IPS-15b (cell line): ENCODE measurements at regions not wholly inside any gene's neighbourhood (a gene's known extent, or its start where the extent isn't known, plus 50 kb on each side); places are given as distances from the start of the nearest gene placed in this dataset.
"Not testable (repeated sequence)": the region's sequence is repeated elsewhere in the genome, so short reads cannot be mapped to it uniquely, and the experiment has no call there.

ENCODE experiments used
- H3K27me3 ChIP-seq: one replicate; pipeline ENCODE4 v1.6.1; 2013; ENCODE audit warnings: low read length; ENCODE audit not compliant: control insufficient read depth, insufficient read depth
- H3K36me3 ChIP-seq: one replicate; pipeline ENCODE4 v1.6.1; 2013; ENCODE audit warnings: low read length; ENCODE audit not compliant: control insufficient read depth, insufficient read depth
- H3K4me1 ChIP-seq: one replicate; pipeline ENCODE4 v1.6.1; 2013; ENCODE audit warnings: mild to moderate bottlenecking, low read length; ENCODE audit not compliant: control insufficient read depth, insufficient read depth
- H3K4me3 ChIP-seq: one replicate; pipeline ENCODE4 v1.5.1; 2013; ENCODE audit warnings: low read depth, low read length
- H3K9ac ChIP-seq: one replicate; pipeline ENCODE4 v1.6.1; 2013; ENCODE audit warnings: low read depth, mild to moderate bottlenecking, low read length
- H3K9me3 ChIP-seq: one replicate; pipeline ENCODE4 v1.6.1; 2013; ENCODE audit warnings: mild to moderate bottlenecking, low read length; ENCODE audit not compliant: control insufficient read depth, insufficient read depth

GRCh38 chr2:194455358-194455757, 1201.7 kb upstream of the SLC39A10 start:
- Histone ChIP-seq H3K27me3 (no peaks in the 10 kb centered on the region), H3K9ac (no peak overlapping the region), H3K4me3 (no peak overlapping the region), H3K36me3 (no peaks in the 10 kb centered on the region), H3K9me3 (no peaks in the 10 kb centered on the region), H3K4me1 (no peaks in the 10 kb centered on the region)

DNA sequence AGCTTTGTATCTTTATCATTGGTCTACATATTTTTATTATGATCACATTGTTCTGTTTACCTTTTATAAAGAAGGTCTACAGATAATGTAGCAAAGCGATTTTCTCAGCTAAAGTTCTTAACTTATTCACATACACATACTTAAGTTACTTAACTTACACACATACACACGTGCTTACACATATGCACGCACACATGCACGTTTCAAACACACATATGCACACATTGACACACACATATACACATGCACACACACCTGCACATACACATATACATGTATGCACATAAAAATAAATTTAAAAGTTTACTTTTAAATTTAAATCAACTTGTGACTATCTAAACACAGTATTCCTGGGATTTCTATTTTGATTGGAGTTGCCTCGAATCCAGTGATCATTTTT, 1204.5 kb upstream of the SLC39A10 start:
- Histone ChIP-seq H3K36me3 (no peaks in the 10 kb centered on the region), H3K9me3 (no peaks in the 10 kb centered on the region), H3K27me3 (no peaks in the 10 kb centered on the region), H3K9ac (no peak overlapping the region), H3K4me3 (no peak overlapping the region), H3K4me1 (no peaks in the 10 kb centered on the region)

GRCh38 chr2:194445226-194445625, 1211.8 kb upstream of the SLC39A10 start:
- H3K9me3 ChIP-seq, result no peaks in the 10 kb centered on the region
- no peak overlapping the region for H3K4me3 ChIP-seq
- no peaks in the 10 kb centered on the region for H3K27me3 ChIP-seq
- H3K4me1 ChIP-seq, result no peaks in the 10 kb centered on the region
- no peaks in the 10 kb centered on the region for H3K36me3 ChIP-seq
- no peak overlapping the region for H3K9ac ChIP-seq

DNA sequence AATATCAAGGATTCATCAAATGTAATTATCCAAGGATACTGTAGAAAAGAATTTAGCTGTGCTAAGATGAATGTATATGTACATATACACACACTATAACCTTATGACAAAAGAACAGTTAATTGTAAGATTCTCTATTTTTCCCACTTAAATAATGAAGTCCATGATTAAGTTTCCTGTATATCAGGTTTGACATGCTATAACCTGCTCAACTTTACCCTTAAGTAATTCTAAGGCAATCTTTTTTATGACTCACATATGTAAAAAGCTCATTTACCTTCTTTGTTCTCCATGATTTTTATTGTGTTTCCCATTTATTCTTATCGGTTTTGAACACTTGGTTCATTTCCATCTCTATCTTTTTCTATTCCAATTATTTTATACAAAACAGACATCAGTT, 1213.1 kb upstream of the SLC39A10 start:
- Histone ChIP-seq H3K9ac (no peak overlapping the region), H3K4me1 (no peaks in the 10 kb centered on the region), H3K4me3 (no peak overlapping the region), H3K27me3 (no peaks in the 10 kb centered on the region), H3K9me3 (no peaks in the 10 kb centered on the region), H3K36me3 (no peaks in the 10 kb centered on the region)

DNA sequence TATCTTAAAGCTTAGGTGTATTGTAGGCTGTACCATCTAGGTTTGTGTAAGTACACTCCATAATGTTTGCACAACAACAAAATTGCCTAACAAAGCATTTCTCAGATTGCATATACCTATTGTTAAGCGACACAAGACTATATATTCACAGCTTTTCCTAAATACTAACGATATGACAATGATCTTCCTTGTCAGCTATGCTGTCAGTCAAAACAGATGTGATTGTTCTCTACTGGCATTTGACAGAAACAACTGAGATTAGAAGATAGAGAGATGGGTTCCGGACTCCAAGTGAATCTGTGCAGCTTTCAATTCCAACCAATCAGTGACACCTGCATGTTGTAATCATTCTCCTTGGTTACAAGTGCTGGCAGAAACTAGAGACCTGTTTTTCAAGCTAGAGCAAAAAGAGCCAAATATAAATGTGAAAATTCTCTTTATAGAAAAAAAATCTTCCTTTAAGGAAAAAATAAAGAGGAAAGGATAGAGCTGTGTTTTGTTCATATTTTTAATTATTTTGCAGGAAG, 1232.3 kb upstream of the SLC39A10 start:
- no peak overlapping the region for H3K9ac ChIP-seq

DNA sequence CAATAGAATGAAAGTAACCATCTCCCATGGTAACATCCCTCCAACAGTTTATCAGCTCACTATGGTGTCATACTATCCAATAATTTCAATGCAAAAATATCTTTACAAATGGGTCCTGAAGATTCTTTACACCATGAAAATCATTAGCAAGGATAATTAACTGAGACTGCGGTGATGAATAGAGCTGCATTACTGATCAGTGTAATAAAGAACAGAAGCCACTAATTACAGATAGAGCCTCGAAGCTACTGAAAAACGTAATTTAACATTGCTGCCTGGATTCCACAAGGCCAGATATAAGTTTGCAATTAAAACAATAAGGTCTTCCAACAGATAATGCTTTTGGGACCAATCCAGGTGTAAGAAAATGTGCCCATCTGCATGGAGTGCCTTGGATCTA, 1245.8 kb upstream of the SLC39A10 start:
- H3K9ac ChIP-seq, result no peak overlapping the region
- no peaks in the 10 kb centered on the region for H3K9me3 ChIP-seq
- H3K4me3 ChIP-seq, result no peak overlapping the region
- H3K27me3 ChIP-seq, result no peaks in the 10 kb centered on the region
- H3K4me1 ChIP-seq, result no peaks in the 10 kb centered on the region
- no peaks in the 10 kb centered on the region for H3K36me3 ChIP-seq

More for the DNA sequence above, 1232.3 kb upstream of the SLC39A10 start:
- no peaks in the 10 kb centered on the region for H3K4me1 ChIP-seq
- H3K27me3 ChIP-seq, result no peaks in the 10 kb centered on the region
- H3K9me3 ChIP-seq, result no peaks in the 10 kb centered on the region
- no peak overlapping the region for H3K4me3 ChIP-seq
- H3K36me3 ChIP-seq, result no peaks in the 10 kb centered on the region

DNA sequence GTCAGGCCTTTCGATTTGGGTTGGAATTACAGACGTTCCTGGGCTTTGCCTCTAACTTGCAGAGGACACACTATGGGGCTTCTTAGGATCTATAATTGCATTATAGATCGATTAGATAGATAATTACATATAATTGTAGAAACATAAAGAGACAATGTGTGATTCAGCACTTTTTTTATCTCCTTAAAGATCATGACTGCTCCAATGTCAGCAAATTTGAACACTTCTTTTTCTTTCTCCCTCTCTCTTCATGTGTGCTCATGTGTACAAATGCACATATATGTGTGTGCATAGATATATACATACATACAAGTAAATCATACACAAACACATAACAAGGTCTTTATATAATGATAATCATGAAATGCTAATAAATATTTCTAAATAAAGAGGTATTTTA, 1261.2 kb upstream of the SLC39A10 start:
- H3K36me3 ChIP-seq, result no peaks in the 10 kb centered on the region
- no peak overlapping the region for H3K9ac ChIP-seq
- H3K9me3 ChIP-seq, result no peaks in the 10 kb centered on the region
- no peaks in the 10 kb centered on the region for H3K27me3 ChIP-seq
- no peak overlapping the region for H3K4me3 ChIP-seq
- H3K4me1 ChIP-seq, result no peaks in the 10 kb centered on the region

- Histone ChIP-seq H3K9ac (no peak overlapping the region), H3K27me3 (no peaks in the 10 kb centered on the region), H3K36me3 (no peaks in the 10 kb centered on the region), H3K9me3 (peaks cover 2% of the 10 kb centered on the region), H3K4me3 (no peak overlapping the region), H3K4me1 (no peaks in the 10 kb centered on the region)
Observed at GRCh38 chr2:194385376-194385775, 1271.7 kb upstream of the SLC39A10 start.

DNA sequence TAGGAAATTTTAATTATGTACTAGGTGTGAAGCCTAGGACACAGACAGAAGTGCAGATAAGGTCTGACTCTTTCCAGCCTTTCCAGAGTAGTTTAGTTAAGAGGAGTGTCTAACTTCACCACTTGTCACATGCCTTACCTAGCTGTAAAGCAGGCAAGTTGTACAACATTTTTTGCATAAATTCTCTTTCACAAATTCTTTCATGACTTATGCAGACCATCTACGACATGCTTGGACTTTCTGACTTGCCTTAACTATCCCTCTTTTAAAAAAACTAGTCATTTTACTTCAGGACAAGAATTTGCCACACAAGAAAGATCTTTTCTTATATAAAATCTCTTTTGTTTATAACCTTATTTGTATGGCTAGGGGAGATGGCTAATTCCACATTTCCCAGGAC, 1273.6 kb upstream of the SLC39A10 start:
- Histone ChIP-seq H3K36me3 (no peaks in the 10 kb centered on the region), H3K9me3 (peaks cover 2% of the 10 kb centered on the region), H3K27me3 (no peaks in the 10 kb centered on the region), H3K4me3 (no peak overlapping the region), H3K9ac (no peak overlapping the region), H3K4me1 (no peaks in the 10 kb centered on the region)

- no peaks in the 10 kb centered on the region for H3K27me3 ChIP-seq
- no peaks in the 10 kb centered on the region for H3K36me3 ChIP-seq
- peaks cover 2% of the 10 kb centered on the region for H3K9me3 ChIP-seq
- no peak overlapping the region for H3K4me3 ChIP-seq
- no peak overlapping the region for H3K9ac ChIP-seq
- H3K4me1 ChIP-seq, result no peaks in the 10 kb centered on the region
Observed at GRCh38 chr2:194382221-194382620, 1274.8 kb upstream of the SLC39A10 start.

DNA sequence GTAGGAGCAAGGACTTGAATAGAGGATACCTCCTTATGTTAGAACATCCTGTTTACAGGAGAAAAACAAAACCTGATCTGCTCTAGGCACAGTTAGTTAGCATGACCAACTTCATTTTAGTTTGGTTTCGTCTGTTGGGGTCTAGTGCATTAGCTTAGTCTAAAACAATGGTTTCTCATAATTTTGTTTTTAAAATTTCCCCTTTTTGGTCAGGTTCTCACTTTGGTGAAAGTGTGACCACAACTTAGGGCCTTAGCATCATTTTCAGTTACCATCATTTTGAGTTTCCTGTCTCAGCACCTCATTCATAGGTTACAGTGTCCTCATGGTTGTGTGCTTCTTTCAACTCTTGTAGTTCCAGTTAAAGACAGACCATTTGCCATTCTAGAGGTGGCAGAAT, 1277.0 kb upstream of the SLC39A10 start:
- Histone ChIP-seq H3K4me1 (no peaks in the 10 kb centered on the region), H3K27me3 (no peaks in the 10 kb centered on the region), H3K9ac (no peak overlapping the region), H3K4me3 (no peak overlapping the region), H3K9me3 (peaks cover 2% of the 10 kb centered on the region), H3K36me3 (no peaks in the 10 kb centered on the region)

DNA sequence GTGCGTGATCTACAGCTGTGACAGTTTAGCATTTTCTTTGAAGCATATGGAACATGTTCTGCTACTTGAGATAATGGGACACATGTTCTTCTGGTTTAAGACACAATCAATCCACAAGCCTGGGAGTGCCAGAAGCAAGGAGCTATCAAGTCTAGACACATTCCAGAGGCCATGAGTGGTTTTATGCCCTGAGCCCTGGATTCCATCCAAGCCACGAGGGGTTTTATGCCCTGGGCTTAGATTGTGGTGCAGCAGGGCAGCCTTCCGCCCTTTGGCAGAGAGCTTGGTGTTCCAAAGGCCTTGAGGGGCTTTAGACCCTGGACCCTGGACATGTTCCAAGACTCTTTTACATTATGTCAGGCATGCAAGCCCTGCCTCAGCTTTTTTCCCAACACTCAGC, 1289.6 kb upstream of the SLC39A10 start:
- H3K9me3 ChIP-seq, H3K4me1 ChIP-seq, H3K27me3 ChIP-seq, H3K9ac ChIP-seq, H3K36me3 ChIP-seq, H3K4me3 ChIP-seq: not testable (repeated sequence)

DNA sequence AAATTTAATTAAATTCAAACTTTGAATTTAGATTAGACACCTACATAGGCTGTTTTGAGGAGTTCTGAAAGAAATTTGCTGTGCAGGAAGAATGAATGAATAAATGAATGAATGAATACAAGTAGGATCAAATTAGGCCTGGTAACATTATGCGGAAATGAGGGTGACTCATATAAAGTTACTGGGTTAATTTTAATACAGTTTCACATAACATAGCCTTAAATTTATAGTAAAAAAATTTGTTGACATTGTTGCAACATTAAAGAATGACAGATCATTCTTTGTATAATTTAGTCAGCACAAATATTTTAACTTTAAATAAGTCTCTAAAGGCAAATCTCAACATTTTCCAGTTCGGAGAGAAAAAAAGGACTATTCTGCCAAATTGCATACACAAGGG, 1293.1 kb upstream of the SLC39A10 start:
- Histone ChIP-seq H3K27me3 (no peaks in the 10 kb centered on the region), H3K9ac (no peak overlapping the region), H3K4me1 (no peaks in the 10 kb centered on the region), H3K36me3 (no peaks in the 10 kb centered on the region), H3K4me3 (no peak overlapping the region), H3K9me3 (no peaks in the 10 kb centered on the region)
